ENCODE measurements at regions not wholly inside any gene's neighbourhood (a gene's known extent, or its start where the extent isn't known, plus 50 kb on each side); places are given as distances from the start of the nearest gene placed in this dataset.
"Not testable (repeated sequence)": the region's sequence is repeated elsewhere in the genome, so short reads cannot be mapped to it uniquely, and the experiment has no call there.

- ATAC-seq (replicated peaks in 1 of 2) (no peak), DNase-seq (no peak)
- Mint-ChIP-seq H3K27me3 (ENCODE audit: low read depth) (no peaks in the 10 kb centered on the region), H3K9me3 (peaks cover 0 to 2% of the 10 kb centered on the region in 2 donors), H3K36me3 (ENCODE audit: insufficient read depth in 2 of 2) (no peaks in the 10 kb centered on the region), H3K27ac (no peak overlapping the region), H3K4me3 (no peak overlapping the region), H3K4me1 (ENCODE audit: low read depth) (no peaks in the 10 kb centered on the region)
Observed at GRCh38 chr13:72634859-72635258, 92.6 kb downstream of the MZT1 start.

- no peaks in the 10 kb centered on the region for H3K4me1 Mint-ChIP-seq (ENCODE audit: low read depth)
- ATAC-seq (replicated peaks in 1 of 2), result no peak
- no peaks in the 10 kb centered on the region for H3K36me3 Mint-ChIP-seq (ENCODE audit: insufficient read depth in 2 of 2)
- no peak overlapping the region for H3K27ac Mint-ChIP-seq
- DNase-seq, result no peak
- no peaks in the 10 kb centered on the region for H3K27me3 Mint-ChIP-seq (ENCODE audit: low read depth)
- peaks cover 0 to 2% of the 10 kb centered on the region in 2 donors for H3K9me3 Mint-ChIP-seq
- H3K4me3 Mint-ChIP-seq, result no peak overlapping the region
Observed at GRCh38 chr13:72622546-72622945, 104.9 kb downstream of the MZT1 start.

GRCh38 chr13:72620874-72621273 lies 106.6 kb downstream of the MZT1 start:
- ATAC-seq (replicated peaks in 1 of 2), result no peak
- no peak overlapping the region for H3K27ac Mint-ChIP-seq
- peaks cover 0 to 2% of the 10 kb centered on the region in 2 donors for H3K9me3 Mint-ChIP-seq

GRCh38 chr13:72617951-72618350 lies 109.5 kb downstream of the MZT1 start:
- Mint-ChIP-seq H3K27ac (no peak overlapping the region), H3K27me3 (ENCODE audit: low read depth) (no peaks in the 10 kb centered on the region), H3K4me3 (no peak overlapping the region), H3K36me3 (ENCODE audit: insufficient read depth in 2 of 2) (no peaks in the 10 kb centered on the region), H3K4me1 (ENCODE audit: low read depth) (no peaks in the 10 kb centered on the region), H3K9me3 (no peaks in the 10 kb centered on the region)
- ATAC-seq (replicated peaks in 1 of 2) (no peak), DNase-seq (no peak)

More at GRCh38 chr13:72620874-72621273, 106.6 kb downstream of the MZT1 start:
- Mint-ChIP-seq H3K4me3 (no peak overlapping the region), H3K36me3 (ENCODE audit: insufficient read depth in 2 of 2) (no peaks in the 10 kb centered on the region), H3K4me1 (ENCODE audit: low read depth) (no peaks in the 10 kb centered on the region), H3K27me3 (ENCODE audit: low read depth) (no peaks in the 10 kb centered on the region)
- no peak for DNase-seq

GRCh38 chr13:72617186-72617585 lies 110.2 kb downstream of the MZT1 start:
- H3K4me1 Mint-ChIP-seq (ENCODE audit: low read depth), result no peaks in the 10 kb centered on the region
- H3K27ac Mint-ChIP-seq, result no peak overlapping the region
- no peak for DNase-seq
- H3K36me3 Mint-ChIP-seq (ENCODE audit: insufficient read depth in 2 of 2), result no peaks in the 10 kb centered on the region
- ATAC-seq (replicated peaks in 1 of 2), result no peak
- H3K4me3 Mint-ChIP-seq, result no peak overlapping the region
- H3K9me3 Mint-ChIP-seq, result no peaks in the 10 kb centered on the region
- H3K27me3 Mint-ChIP-seq (ENCODE audit: low read depth), result no peaks in the 10 kb centered on the region

- ATAC-seq (replicated peaks in 1 of 2); H3K9me3 Mint-ChIP-seq; H3K4me1 Mint-ChIP-seq (ENCODE audit: low read depth); DNase-seq; H3K36me3 Mint-ChIP-seq (ENCODE audit: insufficient read depth in 2 of 2); H3K27ac Mint-ChIP-seq; H3K27me3 Mint-ChIP-seq (ENCODE audit: low read depth); H3K4me3 Mint-ChIP-seq: not testable (repeated sequence)
Observed at GRCh38 chr13:72610251-72610891, 117.1 kb downstream of the MZT1 start.

GRCh38 chr13:72599178-72599743 lies 128.2 kb downstream of the MZT1 start:
- Mint-ChIP-seq H3K9me3 (peaks cover 0 to 2% of the 10 kb centered on the region in 2 donors), H3K27me3 (ENCODE audit: low read depth) (peaks cover 7% of the 10 kb centered on the region), H3K4me1 (ENCODE audit: low read depth) (no peaks in the 10 kb centered on the region), H3K4me3 (no peak overlapping the region), H3K36me3 (ENCODE audit: insufficient read depth in 2 of 2) (no peaks in the 10 kb centered on the region), H3K27ac (no peak overlapping the region)
- ATAC-seq (replicated peaks in 1 of 2) (no peak), DNase-seq (no peak)

- Mint-ChIP-seq H3K27me3 (ENCODE audit: low read depth) (peaks cover 5% of the 10 kb centered on the region), H3K4me1 (ENCODE audit: low read depth) (no peaks in the 10 kb centered on the region), H3K4me3 (no peak overlapping the region), H3K9me3 (peaks cover 0 to 3% of the 10 kb centered on the region in 2 donors), H3K27ac (no peak overlapping the region), H3K36me3 (ENCODE audit: insufficient read depth in 2 of 2) (no peaks in the 10 kb centered on the region)
- ATAC-seq (replicated peaks in 1 of 2) (no peak), DNase-seq (no peak)
Observed at GRCh38 chr13:72590091-72590740, 137.2 kb downstream of the MZT1 start.

- H3K9me3 Mint-ChIP-seq, result peaks cover 0 to 4% of the 10 kb centered on the region in 2 donors
- no peaks in the 10 kb centered on the region for H3K4me1 Mint-ChIP-seq (ENCODE audit: low read depth)
- no peak overlapping the region for H3K4me3 Mint-ChIP-seq
- DNase-seq (no peak), ATAC-seq (replicated peaks in 1 of 2) (no peak)
- H3K27me3 Mint-ChIP-seq (ENCODE audit: low read depth), result peaks cover 12% of the 10 kb centered on the region
- H3K27ac Mint-ChIP-seq, result no peak overlapping the region
- no peaks in the 10 kb centered on the region for H3K36me3 Mint-ChIP-seq (ENCODE audit: insufficient read depth in 2 of 2)
Observed at GRCh38 chr13:72586518-72586917, 140.9 kb downstream of the MZT1 start.

GRCh38 chr13:72585254-72585653 lies 142.2 kb downstream of the MZT1 start:
- H3K9me3 Mint-ChIP-seq, result peaks cover 0 to 4% of the 10 kb centered on the region in 2 donors
- H3K4me3 Mint-ChIP-seq, result no peak overlapping the region
- no peak overlapping the region for H3K27ac Mint-ChIP-seq
- H3K27me3 Mint-ChIP-seq (ENCODE audit: low read depth), result peaks cover 12% of the 10 kb centered on the region
- no peaks in the 10 kb centered on the region for H3K36me3 Mint-ChIP-seq (ENCODE audit: insufficient read depth in 2 of 2)
- DNase-seq (no peak), ATAC-seq (replicated peaks in 1 of 2) (no peak)
- no peaks in the 10 kb centered on the region for H3K4me1 Mint-ChIP-seq (ENCODE audit: low read depth)

GRCh38 chr13:72571191-72571590 lies 156.2 kb downstream of the MZT1 start:
- DNase-seq (no peak), ATAC-seq (replicated peaks in 1 of 2) (no peak)
- Mint-ChIP-seq H3K27ac (no peak overlapping the region), H3K36me3 (ENCODE audit: insufficient read depth in 2 of 2) (no peaks in the 10 kb centered on the region), H3K4me3 (no peak overlapping the region), H3K9me3 (peaks cover under 1 to 11% of the 10 kb centered on the region in 2 donors), H3K27me3 (ENCODE audit: low read depth) (no peaks in the 10 kb centered on the region), H3K4me1 (ENCODE audit: low read depth) (no peaks in the 10 kb centered on the region)

- Mint-ChIP-seq H3K27me3 (ENCODE audit: low read depth) (no peaks in the 10 kb centered on the region), H3K4me1 (ENCODE audit: low read depth) (no peaks in the 10 kb centered on the region), H3K4me3 (no peak overlapping the region), H3K9me3 (peaks cover 0 to 3% of the 10 kb centered on the region in 2 donors), H3K36me3 (ENCODE audit: insufficient read depth in 2 of 2) (no peaks in the 10 kb centered on the region), H3K27ac (no peak overlapping the region)
- ATAC-seq (replicated peaks in 1 of 2) (no peak), DNase-seq (no peak)
Observed at GRCh38 chr13:72570019-72570418, 157.4 kb downstream of the MZT1 start.

GRCh38 chr13:72567566-72567965 lies 159.9 kb downstream of the MZT1 start:
- Mint-ChIP-seq H3K27me3 (ENCODE audit: low read depth) (no peaks in the 10 kb centered on the region), H3K9me3 (no peaks in the 10 kb centered on the region), H3K27ac (no peak overlapping the region), H3K4me1 (ENCODE audit: low read depth) (no peaks in the 10 kb centered on the region), H3K36me3 (ENCODE audit: insufficient read depth in 2 of 2) (no peaks in the 10 kb centered on the region), H3K4me3 (no peak overlapping the region)
- ATAC-seq (replicated peaks in 1 of 2), result no peak
- no peak for DNase-seq

Measured in activated T-cell treated with anti-CD3 and anti-CD28 coated beads, Interleukin-2, amount 50 U/mL, for 72 hours (primary cell).